GM12878 (cell line): ENCODE measurements at regions not wholly inside any gene's neighbourhood (a gene's known extent, or its start where the extent isn't known, plus 50 kb on each side); places are given as distances from the start of the nearest gene placed in this dataset.

Experiments
- ATAC-seq: fragments of 200-7000 bp; cut with Tn5 transposase; 3 replicates; pipeline ENCODE4 v1.9.1; 2020; ENCODE audit warnings: mild to moderate bottlenecking, moderate library complexity
- BruUV-seq: library from RNA; stranded (reverse); fragments of 400-500 nt; replicated peaks from 2 replicates; lab custom pipeline; 2021; lab: Mats Ljungman, UMichigan
- CTCF ChIA-PET: fragments of 300-600 bp; sonication (Branson Sonifier 250); formaldehyde crosslinking; extraction: SDS; loops from one replicate; lab custom pipeline; 2021; ENCODE audit warnings: inconsistent platforms; lab: Yijun Ruan, JAX
- POLR2A ChIA-PET: fragments of 350-600 bp; formaldehyde crosslinking; extraction: SDS; loops from one replicate; lab custom pipeline; 2021; ENCODE audit warnings: inconsistent platforms; lab: Charles Lee
- RAD21 ChIA-PET: fragments of 300-600 bp; sonication (Branson Sonifier 250); formaldehyde crosslinking; loops from one replicate; lab custom pipeline; 2023; ENCODE audit warnings: antibody characterized with exemption; ENCODE audit not compliant: unreplicated experiment; lab: Charles Lee
- SMC1A ChIA-PET: fragments of 300-600 bp; sonication (Branson Sonifier 250); formaldehyde crosslinking; loops from one replicate; lab custom pipeline; 2023; ENCODE audit not compliant: unreplicated experiment, uncharacterized antibody; lab: Charles Lee
- DNase-seq: peaks from one replicate; pipeline ENCODE4 v3.0.0-alpha.2; 2011; ENCODE audit warnings: low read depth, low spot score
- FAIRE-seq: peaks from 3 replicates; lab custom pipeline; 2011; peaks lifted over from hg19 to GRCh38; lab: Jason Lieb, UNC
- H2AFZ ChIP-seq: 2 replicates; pipeline ENCODE4 v1.6.0; 2011; ENCODE audit warnings: low read depth, low read length, control low read depth; ENCODE audit not compliant: control insufficient read depth
- H3K27ac ChIP-seq: 2 replicates; pipeline ENCODE4 v1.5.1; 2011; ENCODE audit warnings: control low read depth; ENCODE audit not compliant: control insufficient read depth, insufficient read depth
- H3K27me3 ChIP-seq, 2 experiments: replicated peaks in 1 of 2; 2 replicates each; pipeline versions ENCODE4 v1.6.0 to v1.6.1; 2011; ENCODE audit warnings: low read length in 1 of 2; ENCODE audit not compliant: control insufficient read depth in 2 of 2, insufficient read depth in 2 of 2
- H3K36me3 ChIP-seq, 2 experiments: 2 replicates each; pipeline ENCODE4 v1.5.1; 2011; ENCODE audit warnings: low read length in 1 of 2; ENCODE audit not compliant: control insufficient read depth in 2 of 2, insufficient read depth in 2 of 2
- H3K4me1 ChIP-seq: 2 replicates; pipeline ENCODE4 v1.6.1; 2011; ENCODE audit warnings: mild to moderate bottlenecking, low read length, moderate library complexity, mixed read lengths; ENCODE audit not compliant: control insufficient read depth, insufficient read depth
- H3K4me2 ChIP-seq: 2 replicates; pipeline ENCODE4 v1.6.0; 2011; ENCODE audit warnings: control low read depth; ENCODE audit not compliant: control insufficient read depth, insufficient read depth
- H3K4me3 ChIP-seq: fragments of 200-600 bp; sonication (generic); 2 replicates; pipeline ENCODE4 v1.5.1; 2016
- H3K79me2 ChIP-seq: 2 replicates; pipeline ENCODE4 v1.6.0; 2011; ENCODE audit warnings: low read length; ENCODE audit not compliant: control insufficient read depth, insufficient read depth
- H3K9ac ChIP-seq: 2 replicates; pipeline ENCODE4 v1.8.0; 2011; ENCODE audit warnings: low read length, control low read depth, mixed read lengths; ENCODE audit not compliant: control insufficient read depth, insufficient read depth
- H3K9me3 ChIP-seq: replicated peaks from 3 replicates; pipeline ENCODE4 v1.5.1; 2011; ENCODE audit warnings: mild to moderate bottlenecking, low read length; ENCODE audit not compliant: control insufficient read depth, insufficient read depth
- H4K20me1 ChIP-seq: 2 replicates; pipeline ENCODE4 v1.6.0; 2011; ENCODE audit not compliant: control insufficient read depth, insufficient read depth
- BHLHE40 ChIP-seq, 2 experiments: fragments of 450-650 bp in 1 of 2; IDR thresholded peaks; 2 replicates each; pipeline ENCODE4 v1.6.1; 2011 to 2017; ENCODE audit warnings: low read depth in 2 of 2, borderline replicate concordance in 1 of 2, improper control_type of control experiment in 1 of 2, low read length in 1 of 2, mild to moderate bottlenecking in 1 of 2
- MYB ChIP-seq: fragments of 150-350 bp; IDR thresholded peaks from 2 replicates; pipeline ENCODE4 v1.6.1; 2014; ENCODE audit warnings: mild to moderate bottlenecking, low read depth, low read length, borderline replicate concordance
- RBBP5 ChIP-seq: fragments of 200-600 bp; sonication (generic); conservative IDR thresholded peaks from 2 replicates; pipeline ENCODE4 v1.6.1; 2016
- SIX5 ChIP-seq: IDR thresholded peaks from 2 replicates; pipeline ENCODE4 v1.6.1; 2011; ENCODE audit warnings: mild to moderate bottlenecking, low read depth, low read length, moderate library complexity; ENCODE audit not compliant: severe bottlenecking
- SP1 ChIP-seq: IDR thresholded peaks from one replicate; pipeline ENCODE4 v1.6.1; 2011; ENCODE audit warnings: low read depth, low read length
- YBX1 ChIP-seq: fragments of 450-650 bp; IDR thresholded peaks from 2 replicates; pipeline ENCODE4 v1.6.1; 2016; ENCODE audit warnings: antibody characterized with exemption
- WGBS: methylation state at CpG from one replicate; pipeline ENCODE4 v1.1.6; 2016; ENCODE audit warnings: low lambda C conversion rate; ENCODE audit not compliant: insufficient replicate concordance, insufficient coverage; ENCODE audit errors: missing lambda C conversion rate; 5-methylcytosine and 5-hydroxymethylcytosine counted together
- in situ Hi-C: fragments of 300-500 bp; cut with MboI; formaldehyde crosslinking; loops from 9 replicates; pipeline ENCODE4 v1.14.3; 2018; ENCODE audit warnings: mixed read lengths
- intact Hi-C: fragments of 100-400 bp; cut with micrococcal nuclease; formaldehyde crosslinking; loops from one replicate; pipeline ENCODE4 v1.14.2; 2022; ENCODE audit not compliant: unreplicated experiment
- TF ChIP-seq, protein P1 (sequence below): fragments of 450-650 bp; IDR thresholded peaks from 2 replicates; pipeline ENCODE4 v1.6.1; 2017; ENCODE audit warnings: antibody characterized with exemption, mild to moderate bottlenecking, moderate library complexity

- TF ChIP-seq, protein P1, sequence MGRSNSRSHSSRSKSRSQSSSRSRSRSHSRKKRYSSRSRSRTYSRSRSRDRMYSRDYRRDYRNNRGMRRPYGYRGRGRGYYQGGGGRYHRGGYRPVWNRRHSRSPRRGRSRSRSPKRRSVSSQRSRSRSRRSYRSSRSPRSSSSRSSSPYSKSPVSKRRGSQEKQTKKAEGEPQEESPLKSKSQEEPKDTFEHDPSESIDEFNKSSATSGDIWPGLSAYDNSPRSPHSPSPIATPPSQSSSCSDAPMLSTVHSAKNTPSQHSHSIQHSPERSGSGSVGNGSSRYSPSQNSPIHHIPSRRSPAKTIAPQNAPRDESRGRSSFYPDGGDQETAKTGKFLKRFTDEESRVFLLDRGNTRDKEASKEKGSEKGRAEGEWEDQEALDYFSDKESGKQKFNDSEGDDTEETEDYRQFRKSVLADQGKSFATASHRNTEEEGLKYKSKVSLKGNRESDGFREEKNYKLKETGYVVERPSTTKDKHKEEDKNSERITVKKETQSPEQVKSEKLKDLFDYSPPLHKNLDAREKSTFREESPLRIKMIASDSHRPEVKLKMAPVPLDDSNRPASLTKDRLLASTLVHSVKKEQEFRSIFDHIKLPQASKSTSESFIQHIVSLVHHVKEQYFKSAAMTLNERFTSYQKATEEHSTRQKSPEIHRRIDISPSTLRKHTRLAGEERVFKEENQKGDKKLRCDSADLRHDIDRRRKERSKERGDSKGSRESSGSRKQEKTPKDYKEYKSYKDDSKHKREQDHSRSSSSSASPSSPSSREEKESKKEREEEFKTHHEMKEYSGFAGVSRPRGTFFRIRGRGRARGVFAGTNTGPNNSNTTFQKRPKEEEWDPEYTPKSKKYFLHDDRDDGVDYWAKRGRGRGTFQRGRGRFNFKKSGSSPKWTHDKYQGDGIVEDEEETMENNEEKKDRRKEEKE: no peak
- TF ChIP-seq YBX1 (no peak), SP1 (no peak), RBBP5 (no peak)
These were observed 111.8 kb upstream of the DIO2 start (continued) for GRCh38 chr14:80323038-80323665.

DNA sequence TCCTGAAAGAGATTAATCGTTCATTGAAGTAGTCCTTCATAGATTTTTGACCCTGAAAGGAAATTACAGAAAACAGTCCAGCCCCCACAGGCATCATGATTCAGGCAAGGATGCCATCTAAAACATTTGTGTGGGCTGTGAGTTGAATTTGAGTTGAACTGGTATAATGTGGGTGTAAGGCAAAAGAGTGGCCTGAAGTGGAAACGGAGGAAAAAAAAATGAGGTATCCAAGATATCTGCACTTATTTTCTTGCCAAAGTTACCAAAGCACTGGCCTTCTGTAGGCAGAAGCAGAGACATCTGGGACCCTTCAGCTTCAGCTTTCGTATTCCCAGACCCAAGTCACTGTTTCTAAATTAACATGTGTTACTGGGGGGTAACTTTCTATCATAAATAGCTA is 105.1 kb upstream of the DIO2 start:
- FAIRE-seq (no peak), ATAC-seq (no peak), DNase-seq (no peak)
- ChIA-PET CTCF (interaction anchor here (1.3 kb wide), 1 partner anchor 114 kb away, joined by 3 read pairs; no protein-coding TSS in a partner anchor), SMC1A (interaction anchor here (1.3 kb wide), 1 partner anchor 11 kb away, joined by 3 read pairs; no protein-coding TSS in a partner anchor), POLR2A (no interaction called here), RAD21 (no interaction called here)
- Histone ChIP-seq H3K4me1 (no peaks in the 10 kb centered on the region), H3K4me3 (no peak overlapping the region), H3K4me2 (no peak overlapping the region), H2AFZ (no peak overlapping the region), H3K9me3 (no peaks in the 10 kb centered on the region), H3K27ac (no peak overlapping the region), H3K27me3 (no peaks in the 10 kb centered on the region), H4K20me1 (no peaks in the 10 kb centered on the region), H3K79me2 (no peaks in the 10 kb centered on the region), H3K36me3 (no peaks in the 10 kb centered on the region), H3K9ac (no peak overlapping the region)
- no TSS peak for BruUV-seq
- intact Hi-C loops: no loop called here
- no peak for TF ChIP-seq SIX5
- TF ChIP-seq RBBP5: no peak
- TF ChIP-seq MYB: no peak
- TF ChIP-seq BHLHE40 (IDR thresholded peaks at IDR 0.05; ENCODE audit: borderline replicate concordance in 1 of 2, low read depth in 2 of 2, low read length in 1 of 2): no peak
- 1% methylated on average over 3 of the region's 3 CpGs for WGBS
- in situ Hi-C loops: no loop called here
